ENCODE measurements at regions not wholly inside any gene's neighbourhood (a gene's known extent, or its start where the extent isn't known, plus 50 kb on each side); places are given as distances from the start of the nearest gene placed in this dataset.

DNA sequence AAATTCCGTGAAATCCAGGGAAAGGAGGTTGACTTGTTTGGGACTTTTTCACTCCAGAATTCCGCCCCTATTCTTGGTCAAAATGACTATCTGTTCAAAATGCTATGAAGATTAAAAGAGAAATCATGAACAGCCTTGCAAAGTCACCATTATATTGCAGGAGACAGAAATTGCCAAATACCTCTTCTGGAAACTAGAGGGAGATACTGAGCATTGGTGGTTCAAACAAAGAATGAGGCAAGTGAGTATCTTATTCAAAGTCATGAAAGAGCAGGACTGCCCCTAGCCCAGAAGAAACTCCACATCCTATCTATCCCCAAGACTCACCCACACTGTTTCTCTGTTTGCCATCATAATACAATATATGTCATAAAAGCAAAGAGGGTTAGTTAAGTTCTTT is 862.3 kb upstream of the POU3F3 start:
- no peak overlapping the region for H3K27ac ChIP-seq
- intact Hi-C loops (cut with DNase I) = no loop called here
- H3K4me1 ChIP-seq = no peaks in the 10 kb centered on the region
- TF ChIP-seq EP300 (IDR thresholded peaks at IDR 0.05) (no peak), POLR2AphosphoS5 (IDR thresholded peaks at IDR 0.05) (no peak), POLR2A (IDR thresholded peaks at IDR 0.05) (no peak)
- TF ChIP-seq, protein P1, sequence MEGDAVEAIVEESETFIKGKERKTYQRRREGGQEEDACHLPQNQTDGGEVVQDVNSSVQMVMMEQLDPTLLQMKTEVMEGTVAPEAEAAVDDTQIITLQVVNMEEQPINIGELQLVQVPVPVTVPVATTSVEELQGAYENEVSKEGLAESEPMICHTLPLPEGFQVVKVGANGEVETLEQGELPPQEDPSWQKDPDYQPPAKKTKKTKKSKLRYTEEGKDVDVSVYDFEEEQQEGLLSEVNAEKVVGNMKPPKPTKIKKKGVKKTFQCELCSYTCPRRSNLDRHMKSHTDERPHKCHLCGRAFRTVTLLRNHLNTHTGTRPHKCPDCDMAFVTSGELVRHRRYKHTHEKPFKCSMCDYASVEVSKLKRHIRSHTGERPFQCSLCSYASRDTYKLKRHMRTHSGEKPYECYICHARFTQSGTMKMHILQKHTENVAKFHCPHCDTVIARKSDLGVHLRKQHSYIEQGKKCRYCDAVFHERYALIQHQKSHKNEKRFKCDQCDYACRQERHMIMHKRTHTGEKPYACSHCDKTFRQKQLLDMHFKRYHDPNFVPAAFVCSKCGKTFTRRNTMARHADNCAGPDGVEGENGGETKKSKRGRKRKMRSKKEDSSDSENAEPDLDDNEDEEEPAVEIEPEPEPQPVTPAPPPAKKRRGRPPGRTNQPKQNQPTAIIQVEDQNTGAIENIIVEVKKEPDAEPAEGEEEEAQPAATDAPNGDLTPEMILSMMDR (IDR thresholded peaks at IDR 0.05) = no peak
- no peaks in the 10 kb centered on the region for H3K36me3 ChIP-seq
- H3K27me3 ChIP-seq = no peaks in the 10 kb centered on the region
- WGBS, 2 donors = 87 to 88% methylated on average over 2 of the region's 2 CpGs
- H3K4me3 ChIP-seq = no peak overlapping the region
- no peak for DNase-seq
- no peaks in the 10 kb centered on the region for H3K9me3 ChIP-seq

DNA sequence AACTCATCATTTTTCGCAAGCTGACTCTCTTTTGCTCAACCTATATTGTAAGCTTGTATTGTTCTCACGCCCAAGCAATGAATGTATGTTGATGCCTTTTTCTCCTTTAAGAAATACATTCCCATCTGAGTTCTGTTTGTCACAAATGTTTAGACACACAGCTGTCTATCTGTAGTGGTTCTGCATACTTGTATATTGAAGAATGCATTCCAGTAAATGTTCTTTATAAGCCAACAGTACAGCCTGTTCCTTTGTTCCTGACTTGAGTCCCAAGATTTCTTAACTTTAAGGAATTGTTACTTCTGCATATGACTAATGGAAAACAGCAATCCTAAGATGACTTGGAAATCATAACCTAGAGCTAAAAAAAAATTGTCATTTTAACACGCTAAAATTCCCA is 849.1 kb upstream of the POU3F3 start:
- H3K27ac ChIP-seq = no peak overlapping the region
- no peaks in the 10 kb centered on the region for H3K4me1 ChIP-seq
- TF ChIP-seq EP300 (IDR thresholded peaks at IDR 0.05) = no peak
- TF ChIP-seq, protein P1 (IDR thresholded peaks at IDR 0.05) = no peak
- WGBS, 2 donors = 74 to 81% methylated on average over 3 of the region's 3 CpGs
- no peaks in the 10 kb centered on the region for H3K36me3 ChIP-seq
- no peaks in the 10 kb centered on the region for H3K9me3 ChIP-seq
- H3K4me3 ChIP-seq = no peak overlapping the region
- DNase-seq = no peak
- intact Hi-C loops (cut with DNase I) = no loop called here
- no peaks in the 10 kb centered on the region for H3K27me3 ChIP-seq

DNA sequence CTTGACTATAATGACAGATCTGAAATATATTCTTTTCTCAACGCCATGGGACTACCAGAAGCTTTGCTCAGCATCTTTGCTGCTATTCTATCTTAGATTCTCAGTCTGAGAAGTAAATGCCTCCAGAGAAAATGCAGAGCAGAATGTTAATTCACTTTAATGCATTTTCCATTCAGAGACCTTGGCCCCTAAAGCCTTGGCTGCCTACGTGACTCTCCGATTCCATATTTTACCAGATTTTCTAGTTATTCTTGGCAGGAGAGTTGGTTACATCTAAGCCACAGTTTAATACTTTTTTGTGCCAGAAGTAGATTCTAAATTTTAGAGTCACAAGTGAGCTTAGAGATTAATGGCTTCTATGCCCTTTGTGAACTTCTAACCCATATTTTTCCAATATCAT is 837.1 kb upstream of the POU3F3 start:
- WGBS, 2 donors = 83 to 88% methylated on average over 3 of the region's 3 CpGs
- TF ChIP-seq, protein P1 (IDR thresholded peaks at IDR 0.05) = no peak
- TF ChIP-seq POLR2A (IDR thresholded peaks at IDR 0.05) = no peak
- no peak for TF ChIP-seq POLR2AphosphoS5 (IDR thresholded peaks at IDR 0.05)
- TF ChIP-seq EP300 (IDR thresholded peaks at IDR 0.05) = no peak
- H3K36me3 ChIP-seq = no peaks in the 10 kb centered on the region

DNA sequence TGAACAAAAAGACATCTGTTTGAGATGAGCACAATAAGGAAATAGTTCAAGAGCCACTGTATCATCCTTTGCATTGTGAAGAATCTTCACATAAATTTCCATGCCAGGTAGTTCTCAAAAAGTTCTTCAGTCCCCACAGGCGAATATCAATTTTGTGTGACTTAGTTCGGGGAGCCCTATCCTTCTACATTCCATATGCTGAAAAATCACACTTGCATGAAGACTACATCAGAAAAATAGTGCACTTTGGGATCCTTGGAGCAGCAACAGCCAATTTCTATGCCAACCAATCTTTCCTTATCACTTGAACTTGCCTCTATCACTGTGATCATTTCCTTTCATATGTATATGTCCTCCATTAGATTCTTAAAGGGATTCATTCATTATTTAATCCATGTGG is 830.6 kb upstream of the POU3F3 start:
- intact Hi-C loops (cut with DNase I) = no loop called here

More for the DNA sequence above, 837.1 kb upstream of the POU3F3 start:
- H3K4me3 ChIP-seq = no peak overlapping the region
- no peak for DNase-seq
- H3K27me3 ChIP-seq = no peaks in the 10 kb centered on the region
- H3K27ac ChIP-seq = no peak overlapping the region
- no peaks in the 10 kb centered on the region for H3K4me1 ChIP-seq
- H3K9me3 ChIP-seq = no peaks in the 10 kb centered on the region
- intact Hi-C loops (cut with DNase I) = no loop called here

DNA sequence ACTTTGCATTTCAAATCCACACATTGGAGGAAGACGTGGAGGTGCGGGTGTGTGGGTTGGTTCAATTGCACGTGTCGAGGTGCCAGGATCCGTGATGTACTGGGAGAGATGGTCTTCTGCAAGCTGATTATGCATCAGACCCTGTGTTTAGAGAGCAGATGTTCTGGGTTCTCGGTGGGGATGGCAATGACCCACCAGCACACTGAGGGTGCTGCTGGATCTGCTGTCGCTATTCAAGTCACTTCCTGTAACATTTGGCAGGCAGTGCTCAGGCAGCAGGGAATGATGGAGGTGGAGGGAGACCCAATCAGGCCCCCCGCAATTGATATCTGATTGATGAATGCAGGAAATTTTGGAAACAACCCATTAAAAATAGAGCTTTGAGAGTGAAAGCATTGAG is 830.1 kb upstream of the POU3F3 start:
- intact Hi-C loops (cut with DNase I) = no loop called here
- H3K4me1 ChIP-seq = no peaks in the 10 kb centered on the region
- TF ChIP-seq EP300 (IDR thresholded peaks at IDR 0.05) = no peak
- no peak for TF ChIP-seq POLR2AphosphoS5 (IDR thresholded peaks at IDR 0.05)
- no peak overlapping the region for H3K27ac ChIP-seq
- no peaks in the 10 kb centered on the region for H3K9me3 ChIP-seq
- no peaks in the 10 kb centered on the region for H3K36me3 ChIP-seq
- peaks cover 0 to 3% (median 0%) of the 10 kb centered on the region in 3 donors for H3K27me3 ChIP-seq
- H3K4me3 ChIP-seq = no peak overlapping the region
- no peak for DNase-seq
- 53 to 66% methylated on average over 8 of the region's 8 CpGs for WGBS, 2 donors

More for the DNA sequence above, 830.6 kb upstream of the POU3F3 start:
- no peak for DNase-seq
- Histone ChIP-seq H3K4me1 (no peaks in the 10 kb centered on the region), H3K4me3 (no peak overlapping the region), H3K27me3 (peaks cover 0 to 3% (median 0%) of the 10 kb centered on the region in 3 donors), H3K27ac (no peak overlapping the region), H3K9me3 (no peaks in the 10 kb centered on the region), H3K36me3 (no peaks in the 10 kb centered on the region)
- 84 to 85% methylated on average over 2 of the region's 2 CpGs for WGBS, 2 donors
- TF ChIP-seq EP300 (IDR thresholded peaks at IDR 0.05) (no peak), POLR2AphosphoS5 (IDR thresholded peaks at IDR 0.05) (no peak)

DNA sequence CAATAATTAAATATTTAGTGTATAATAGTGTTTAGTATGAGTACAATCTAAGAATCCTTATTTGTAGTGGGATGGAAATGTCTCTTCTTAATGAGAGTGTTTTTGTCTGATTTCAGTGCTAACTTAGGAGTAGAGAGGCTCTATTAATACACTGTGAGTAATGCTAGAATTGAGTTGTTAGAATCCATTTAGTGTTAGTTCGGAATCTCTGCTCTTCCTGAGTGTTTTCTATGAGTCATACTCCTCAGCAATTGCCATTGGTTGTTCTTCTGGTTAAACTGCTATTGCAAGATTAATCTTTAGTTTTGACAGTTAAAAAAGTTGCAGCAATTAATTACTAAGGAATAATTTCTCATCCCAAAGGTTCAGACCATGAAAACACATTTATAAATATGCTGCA is 828.6 kb upstream of the POU3F3 start:
- Histone ChIP-seq H3K27ac (no peak overlapping the region), H3K4me1 (no peaks in the 10 kb centered on the region), H3K36me3 (no peaks in the 10 kb centered on the region), H3K27me3 (peaks cover 0 to 3% (median 0%) of the 10 kb centered on the region in 3 donors), H3K4me3 (no peak overlapping the region), H3K9me3 (no peaks in the 10 kb centered on the region)
- DNase-seq = no peak
- TF ChIP-seq EP300 (IDR thresholded peaks at IDR 0.05) (no peak), POLR2A (IDR thresholded peaks at IDR 0.05) (no peak), POLR2AphosphoS5 (IDR thresholded peaks at IDR 0.05) (no peak)
- TF ChIP-seq, protein P1 (IDR thresholded peaks at IDR 0.05) = no peak
- 64 to 66% methylated on average over 1 of the region's 1 CpG for WGBS, 2 donors
- intact Hi-C loops (cut with DNase I) = no loop called here
